SJCRH30 (cell line): ENCODE measurements at regions not wholly inside any gene's neighbourhood (a gene's known extent, or its start where the extent isn't known, plus 50 kb on each side); places are given as distances from the start of the nearest gene placed in this dataset.

Experiments
- DNase-seq, 2 experiments: peaks; one replicate each; pipeline ENCODE4 v3.0.0-alpha.2; 2015 to 2020
- H3K27ac ChIP-seq: fragments of 250-450 bp; sonication (Bioruptor Pico); 2 replicates; pipeline ENCODE4 v1.5.1; 2020; ENCODE audit warnings: mild to moderate bottlenecking, moderate library complexity
- H3K27me3 ChIP-seq: fragments of 250-450 bp; sonication (Bioruptor Pico); 2 replicates; pipeline ENCODE4 v1.5.1; 2020; ENCODE audit warnings: mild to moderate bottlenecking, moderate library complexity
- H3K36me3 ChIP-seq: fragments of 250-450 bp; sonication (Bioruptor Pico); 2 replicates; pipeline ENCODE4 v1.5.1; 2020; ENCODE audit warnings: mild to moderate bottlenecking, moderate library complexity
- H3K4me1 ChIP-seq: fragments of 250-450 bp; sonication (Bioruptor Pico); 2 replicates; pipeline ENCODE4 v1.5.1; 2020; ENCODE audit warnings: mild to moderate bottlenecking, moderate library complexity
- H3K4me3 ChIP-seq: fragments of 250-450 bp; sonication (Bioruptor Pico); 2 replicates; pipeline ENCODE4 v1.5.1; 2020; ENCODE audit warnings: mild to moderate bottlenecking, moderate library complexity
- H3K9me3 ChIP-seq: fragments of 250-450 bp; sonication (Bioruptor Pico); replicated peaks from 2 replicates; pipeline ENCODE4 v1.5.1; 2020; ENCODE audit warnings: mild to moderate bottlenecking, moderate library complexity

DNA sequence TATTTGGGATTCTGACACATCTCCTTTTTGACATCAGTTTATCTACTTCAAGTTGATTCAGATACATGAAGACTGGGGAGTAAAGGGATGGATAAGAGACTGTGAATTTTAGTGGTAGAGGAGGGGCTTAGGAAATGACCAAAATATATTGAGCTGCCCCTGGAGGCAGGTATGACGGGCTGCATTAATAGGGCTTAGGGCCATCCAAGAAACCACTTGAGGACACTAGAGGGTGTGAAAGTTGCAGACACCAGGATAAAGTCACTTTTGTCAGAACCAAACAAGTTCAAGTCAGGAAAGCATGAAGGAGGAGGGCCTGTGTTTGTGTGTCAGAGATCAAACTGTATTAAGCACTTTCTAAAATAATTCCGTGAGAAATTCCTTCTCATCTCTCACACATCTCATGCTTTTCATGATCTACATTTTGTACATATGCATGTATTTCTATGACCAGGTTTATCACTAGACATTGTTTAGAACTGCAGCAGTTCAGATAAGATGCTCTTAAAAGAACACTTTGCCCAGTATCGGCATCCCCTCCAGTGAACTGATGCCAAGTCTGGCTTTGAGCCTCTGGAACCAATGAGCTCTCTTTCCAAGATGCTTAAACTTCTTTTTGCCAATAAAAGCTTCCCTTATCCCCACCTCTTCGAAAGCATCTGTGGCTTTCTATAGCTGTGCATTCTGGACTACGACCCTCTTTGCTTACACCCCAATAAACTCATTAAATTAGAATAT lies 136.9 kb downstream of the SLC38A1 start:
- Histone ChIP-seq H3K27me3 (no peaks in the 10 kb centered on the region), H3K9me3 (no peaks in the 10 kb centered on the region), H3K27ac (no peak overlapping the region), H3K4me3 (no peak overlapping the region), H3K36me3 (no peaks in the 10 kb centered on the region), H3K4me1 (peaks cover 10% of the 10 kb centered on the region; the same call in 1 of the 2 replicates)
- DNase-seq = peak in 1 of 2 experiments; percentile 27

DNA sequence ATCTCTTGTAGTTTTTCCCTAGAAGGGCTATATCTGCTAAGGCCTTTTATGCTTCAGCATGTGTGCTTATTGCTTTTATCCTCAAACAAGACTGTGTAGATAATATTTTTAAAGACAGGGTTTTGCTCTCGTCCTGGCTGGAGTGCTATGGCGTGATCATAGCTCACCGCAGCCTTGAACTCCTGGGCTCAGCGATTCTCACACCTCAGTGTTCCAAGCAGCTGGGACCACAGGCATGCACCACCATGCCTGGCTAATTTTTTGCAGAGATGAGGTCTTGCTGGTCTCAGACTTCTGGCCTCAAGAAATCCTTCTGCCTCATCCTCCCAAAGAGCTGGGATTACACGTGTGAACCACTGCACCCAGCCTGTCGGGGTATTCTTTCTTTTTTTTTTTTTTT lies 137.3 kb upstream of the SCAF11 start:
- Histone ChIP-seq H3K4me1 (peaks cover 17% of the 10 kb centered on the region), H3K27ac (no peak overlapping the region), H3K36me3 (no peaks in the 10 kb centered on the region), H3K27me3 (no peaks in the 10 kb centered on the region), H3K9me3 (no peaks in the 10 kb centered on the region; the same call in 1 of the 2 replicates), H3K4me3 (no peak overlapping the region)
- DNase-seq = no peak

DNA sequence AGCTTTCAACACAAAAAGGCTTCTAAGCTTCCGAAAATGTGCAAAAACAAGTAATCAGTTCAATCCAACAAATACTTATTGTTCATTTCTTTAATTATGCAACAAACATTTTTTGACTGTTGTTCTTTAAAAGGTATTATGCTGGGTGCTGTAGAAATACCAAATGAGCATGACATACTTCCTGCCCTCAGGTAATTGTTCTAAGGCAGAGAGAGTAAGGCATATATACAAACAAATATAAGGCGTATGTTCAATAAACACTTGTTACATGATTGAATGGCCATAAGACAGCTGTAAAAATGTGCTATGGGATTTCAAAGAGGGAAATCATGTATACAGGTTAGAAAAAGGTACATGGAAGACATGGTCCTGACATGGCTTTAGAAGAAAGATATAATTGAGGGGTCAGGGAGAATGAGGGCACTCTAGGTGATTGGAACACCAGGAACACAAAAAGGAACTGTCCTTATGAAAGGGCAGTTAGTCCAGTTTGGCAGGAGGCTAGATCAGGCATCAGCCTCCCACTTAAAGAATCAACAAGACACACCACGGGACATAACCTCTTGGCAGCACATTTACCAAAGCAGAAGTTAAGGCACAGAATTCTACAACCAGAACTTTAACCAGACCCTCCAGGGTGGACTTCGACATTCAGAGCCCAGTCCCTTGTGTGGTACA lies 135.8 kb upstream of the SCAF11 start:
- no peaks in the 10 kb centered on the region for H3K27me3 ChIP-seq
- H3K27ac ChIP-seq = no peak overlapping the region; the same call in 1 of the 2 replicates
- H3K4me1 ChIP-seq = peaks cover 17% of the 10 kb centered on the region
- no peaks in the 10 kb centered on the region; the same call in 1 of the 2 replicates for H3K9me3 ChIP-seq
- no peaks in the 10 kb centered on the region for H3K36me3 ChIP-seq
- H3K4me3 ChIP-seq = peak overlapping the region; percentile 50
- DNase-seq = no peak

DNA sequence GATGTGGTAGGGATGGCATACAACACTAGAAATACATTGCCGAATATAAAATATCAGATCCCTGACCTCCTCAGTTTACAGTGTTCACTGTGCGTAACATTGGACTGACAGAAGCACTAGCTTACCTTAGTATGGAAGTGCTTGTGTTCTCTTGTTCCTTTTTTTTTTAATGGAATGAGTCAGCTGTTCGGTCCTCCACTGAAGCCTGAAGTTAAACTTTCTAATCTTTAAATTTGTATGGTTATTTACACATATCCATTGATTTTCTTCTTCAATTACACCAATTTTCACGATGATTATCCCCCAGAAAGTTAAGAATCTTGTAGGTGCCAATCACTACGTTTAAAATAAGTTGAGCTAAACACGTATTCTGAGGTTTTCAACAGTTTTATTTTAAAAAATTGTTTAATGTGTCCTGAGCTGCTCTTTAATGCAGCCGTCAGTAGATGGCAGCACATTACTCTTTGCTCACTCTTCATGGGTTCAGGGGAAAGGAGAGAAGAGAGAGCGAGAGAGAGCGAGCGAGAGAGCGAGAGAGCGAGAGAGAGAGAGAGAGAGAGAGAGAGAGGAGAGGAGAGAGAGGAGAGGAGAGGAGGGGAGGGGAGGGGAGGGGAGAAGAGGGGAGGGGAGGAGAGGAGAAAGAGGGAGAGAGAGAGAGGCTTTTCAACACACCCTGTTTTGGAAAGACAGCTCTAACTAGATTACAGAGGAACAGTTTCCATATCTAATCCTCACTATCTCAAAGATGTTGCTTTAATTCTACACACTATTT lies 134.7 kb upstream of the SCAF11 start:
- Histone ChIP-seq H3K4me1 (peaks cover 17% of the 10 kb centered on the region), H3K4me3 (peak overlapping the region; percentile 50), H3K9me3 (no peaks in the 10 kb centered on the region; the same call in 1 of the 2 replicates), H3K36me3 (no peaks in the 10 kb centered on the region), H3K27ac (peak overlapping the region; percentile 41), H3K27me3 (no peaks in the 10 kb centered on the region)
- peak; percentile 81 to 94 for DNase-seq

DNA sequence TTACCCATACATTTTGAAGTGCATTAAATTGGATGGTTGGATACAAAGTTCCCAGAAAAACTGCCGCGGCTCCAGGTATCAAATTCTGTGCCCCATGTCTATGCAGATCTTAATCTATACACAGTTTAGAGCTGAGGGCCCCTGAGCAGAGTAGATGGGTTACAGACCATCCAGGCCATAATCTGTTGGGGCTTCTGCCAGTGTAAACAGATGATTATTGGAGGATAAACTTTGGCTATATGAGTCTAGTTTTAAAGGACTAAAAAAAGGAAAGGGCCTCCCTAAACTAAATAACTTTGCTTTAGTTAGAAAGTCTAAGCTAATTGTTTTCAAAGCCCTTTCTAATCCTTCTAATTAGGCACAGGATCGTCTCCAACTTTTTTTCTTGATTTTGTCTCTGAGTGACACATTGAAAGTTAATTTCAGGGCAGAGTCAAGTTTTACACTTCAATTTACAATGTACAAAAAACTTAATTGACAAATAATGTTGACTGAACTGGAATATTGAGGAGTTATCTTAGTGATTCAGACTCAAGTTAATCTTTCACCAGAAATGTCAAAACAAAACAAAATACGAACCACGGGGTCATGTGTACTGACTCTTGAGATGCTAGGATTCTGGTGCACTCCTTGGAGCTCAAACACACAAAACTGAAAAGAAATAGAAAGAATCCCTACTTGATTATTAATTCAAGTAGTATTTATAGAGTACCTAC lies 133.9 kb upstream of the SCAF11 start:
- H3K4me3 ChIP-seq = peak overlapping the region; percentile 50
- no peak overlapping the region; the same call in 1 of the 2 replicates for H3K27ac ChIP-seq
- H3K9me3 ChIP-seq = no peaks in the 10 kb centered on the region; the same call in 1 of the 2 replicates
- H3K36me3 ChIP-seq = no peaks in the 10 kb centered on the region
- H3K27me3 ChIP-seq = no peaks in the 10 kb centered on the region
- peak; percentile 48 to 72 for DNase-seq
- peaks cover 17% of the 10 kb centered on the region for H3K4me1 ChIP-seq

DNA sequence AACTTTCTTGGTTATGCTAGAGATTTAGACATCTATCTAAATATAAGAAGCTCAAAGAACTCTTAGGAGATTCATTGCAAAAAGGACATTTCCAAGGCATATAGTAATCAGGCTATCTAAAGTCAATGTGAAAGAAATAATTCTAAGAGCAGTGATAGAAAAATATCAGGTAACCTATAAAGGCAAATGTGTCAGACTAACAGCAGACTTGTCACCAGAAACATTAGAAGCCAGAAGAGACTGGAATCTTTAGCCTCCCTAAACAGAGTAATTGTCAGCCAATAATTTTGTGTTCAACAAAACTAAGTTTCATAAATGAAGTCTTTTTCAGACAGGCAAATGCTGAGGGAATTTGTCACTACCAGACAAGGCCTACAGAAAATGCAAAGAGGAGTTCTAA lies 122.0 kb upstream of the SCAF11 start:
- Histone ChIP-seq H3K4me1 (peaks cover 5% of the 10 kb centered on the region; the same call in 1 of the 2 replicates), H3K27me3 (no peaks in the 10 kb centered on the region), H3K27ac (no peak overlapping the region), H3K9me3 (peaks cover 13% of the 10 kb centered on the region; the same call in 1 of the 2 replicates), H3K36me3 (no peaks in the 10 kb centered on the region), H3K4me3 (no peak overlapping the region)
- no peak for DNase-seq

DNA sequence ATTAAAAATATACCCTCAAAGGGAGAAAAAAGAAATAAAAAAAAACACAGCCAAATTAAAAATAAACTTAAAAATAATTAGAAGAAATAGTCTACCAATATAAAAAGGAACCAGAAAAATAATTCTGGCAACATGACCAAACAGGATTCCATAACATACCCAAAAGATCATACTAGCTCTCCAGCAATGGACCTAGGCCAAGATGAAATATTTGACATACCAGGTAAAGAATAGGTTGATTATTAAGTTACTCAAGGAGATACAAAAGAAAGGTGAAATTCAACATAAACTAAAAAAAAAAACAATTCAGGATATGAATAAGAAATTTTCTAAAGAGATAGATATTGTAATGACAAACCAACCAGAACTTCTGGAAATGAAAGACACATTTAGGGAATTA lies 121.3 kb upstream of the SCAF11 start:
- no peaks in the 10 kb centered on the region for H3K27me3 ChIP-seq
- DNase-seq = no peak
- H3K4me3 ChIP-seq = no peak overlapping the region
- H3K9me3 ChIP-seq = peaks cover 13% of the 10 kb centered on the region; the same call in 1 of the 2 replicates
- H3K36me3 ChIP-seq = no peaks in the 10 kb centered on the region
- peaks cover 5% of the 10 kb centered on the region; the same call in 1 of the 2 replicates for H3K4me1 ChIP-seq
- no peak overlapping the region for H3K27ac ChIP-seq

DNA sequence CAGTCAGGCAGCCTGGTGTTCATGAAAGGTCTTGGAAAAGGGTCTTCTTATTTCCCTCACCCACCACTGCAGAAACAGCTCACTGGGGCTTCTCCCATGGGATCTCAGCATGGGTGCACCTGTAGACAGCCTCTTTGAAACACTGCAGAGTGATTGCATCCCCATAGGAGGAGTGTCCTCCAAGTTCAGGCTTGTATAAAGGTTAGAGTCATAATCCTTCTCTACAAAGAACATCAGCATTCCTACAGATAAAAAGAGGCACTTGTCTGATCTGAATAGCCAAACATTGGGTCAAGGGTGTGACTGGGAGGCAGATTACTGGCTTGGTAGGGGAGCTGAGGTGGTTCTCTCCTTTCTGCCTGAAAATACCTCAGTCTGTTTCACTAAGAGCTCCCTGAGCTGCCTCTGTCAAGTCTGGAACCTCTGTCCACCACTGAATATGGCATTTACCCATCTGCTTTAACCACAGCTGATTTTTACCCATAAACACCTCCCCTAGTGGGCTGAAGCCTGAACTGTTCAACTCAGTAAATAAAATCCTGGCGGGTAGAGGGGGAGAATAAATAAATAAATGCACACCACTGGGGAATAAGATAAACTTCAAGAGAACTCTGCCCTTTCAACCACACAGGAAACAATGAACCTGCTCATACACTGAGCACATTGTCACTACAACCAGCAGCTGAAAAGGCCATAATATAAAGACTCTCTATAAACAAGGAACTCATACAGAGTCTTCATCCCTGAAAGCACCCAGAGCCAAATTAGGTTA lies 120.7 kb upstream of the SCAF11 start:
- no peak overlapping the region for H3K27ac ChIP-seq
- no peaks in the 10 kb centered on the region for H3K36me3 ChIP-seq
- no peaks in the 10 kb centered on the region for H3K27me3 ChIP-seq
- peak in 1 of 2 experiments; percentile 59 for DNase-seq
- peaks cover 5% of the 10 kb centered on the region; the same call in 1 of the 2 replicates for H3K4me1 ChIP-seq
- H3K4me3 ChIP-seq = no peak overlapping the region
- peaks cover 13% of the 10 kb centered on the region; the same call in 1 of the 2 replicates for H3K9me3 ChIP-seq

DNA sequence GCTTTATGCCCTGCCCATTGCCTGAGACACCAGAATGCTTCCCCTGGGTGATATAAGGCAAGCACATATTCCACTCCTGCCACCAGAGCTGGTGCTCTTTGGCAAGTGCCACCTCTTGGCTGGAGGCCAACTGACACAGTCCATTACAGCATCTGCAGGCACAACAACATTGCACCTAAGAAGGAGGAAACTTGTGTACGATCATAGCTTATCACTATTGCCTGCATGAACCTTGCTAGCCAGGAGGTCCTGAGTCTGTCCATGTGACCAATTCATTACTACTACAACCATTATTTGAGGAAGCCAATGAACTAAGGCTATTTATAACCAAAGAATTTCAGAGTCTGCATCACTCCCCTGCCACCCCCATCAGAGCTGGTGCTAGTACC lies 119.8 kb upstream of the SCAF11 start:
- Histone ChIP-seq H3K27me3 (no peaks in the 10 kb centered on the region), H3K9me3 (peaks cover 13% of the 10 kb centered on the region; the same call in 1 of the 2 replicates), H3K36me3 (no peaks in the 10 kb centered on the region), H3K4me1 (peaks cover 5% of the 10 kb centered on the region; the same call in 1 of the 2 replicates), H3K27ac (no peak overlapping the region), H3K4me3 (no peak overlapping the region)
- no peak for DNase-seq

DNA sequence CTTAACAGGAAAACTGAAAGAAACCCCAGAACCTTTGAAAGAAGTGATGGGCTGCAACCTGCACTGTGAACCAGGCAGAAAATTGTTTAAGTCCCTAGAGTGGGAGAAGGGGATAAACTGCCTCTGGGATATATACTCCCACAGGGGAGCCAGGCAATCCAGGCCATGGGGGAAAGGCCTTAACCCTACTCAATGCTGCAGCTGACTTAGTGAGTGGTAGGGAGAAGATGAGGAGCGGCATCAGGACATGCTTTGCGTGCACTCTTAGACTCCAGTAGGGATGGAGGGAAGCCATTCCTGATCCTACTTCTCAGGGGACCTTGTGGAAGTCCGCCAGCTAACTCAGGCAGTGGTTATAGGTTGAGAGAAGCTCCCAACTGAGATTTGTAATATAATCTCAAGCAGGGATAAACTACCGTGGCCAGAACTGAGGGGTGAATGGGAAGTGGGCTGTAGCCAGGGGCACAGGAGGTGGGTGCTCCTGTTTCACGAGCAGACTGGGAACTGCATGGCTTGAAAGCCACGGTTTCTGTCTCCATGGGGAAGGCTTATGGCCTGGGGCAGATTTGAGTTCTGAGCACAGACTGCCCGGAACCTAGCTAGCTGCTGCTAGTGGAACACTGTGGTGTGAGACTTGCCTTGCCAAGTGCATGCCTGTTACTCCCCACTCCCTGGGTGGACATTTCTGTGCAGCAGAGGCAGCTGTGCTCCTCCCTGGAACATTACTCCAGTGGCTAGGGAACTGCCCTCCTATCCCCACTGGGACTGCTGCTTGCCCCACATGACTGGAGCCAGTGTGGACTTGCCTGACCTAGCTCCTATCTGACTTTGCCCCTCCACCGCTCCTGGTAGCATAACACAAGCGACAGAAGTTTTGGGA lies 119.2 kb upstream of the SCAF11 start:
- DNase-seq = peak; percentile 53 to 78
- peaks cover 5% of the 10 kb centered on the region; the same call in 1 of the 2 replicates for H3K4me1 ChIP-seq

DNA sequence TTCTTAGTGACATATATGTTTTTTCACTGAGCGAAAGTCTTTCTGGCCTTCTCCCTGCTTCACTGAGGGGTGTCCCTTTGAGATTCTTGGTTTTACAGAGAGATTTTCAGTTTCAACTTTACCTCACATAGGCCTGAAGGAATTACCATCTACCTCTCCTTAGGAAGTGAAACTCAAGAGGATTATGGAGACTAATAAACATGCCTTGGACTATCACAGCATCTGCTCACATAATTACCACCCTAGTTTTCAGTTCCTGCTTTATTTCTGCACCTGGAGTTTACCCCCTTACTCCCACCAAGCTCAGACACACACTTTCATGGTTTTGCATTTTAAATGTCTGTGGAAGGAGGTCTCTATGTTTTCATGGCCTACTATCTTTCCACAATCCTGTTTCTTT lies 118.3 kb upstream of the SCAF11 start:
- no peak overlapping the region for H3K4me3 ChIP-seq
- DNase-seq = no peak
- H3K27me3 ChIP-seq = no peaks in the 10 kb centered on the region
- H3K27ac ChIP-seq = no peak overlapping the region
- no peaks in the 10 kb centered on the region for H3K36me3 ChIP-seq
- peaks cover 13% of the 10 kb centered on the region; the same call in 1 of the 2 replicates for H3K9me3 ChIP-seq
- H3K4me1 ChIP-seq = peaks cover 5% of the 10 kb centered on the region; the same call in 1 of the 2 replicates

More for the DNA sequence above, 119.2 kb upstream of the SCAF11 start:
- Histone ChIP-seq H3K9me3 (peaks cover 13% of the 10 kb centered on the region; the same call in 1 of the 2 replicates), H3K4me3 (no peak overlapping the region), H3K27me3 (no peaks in the 10 kb centered on the region), H3K27ac (no peak overlapping the region), H3K36me3 (no peaks in the 10 kb centered on the region)

DNA sequence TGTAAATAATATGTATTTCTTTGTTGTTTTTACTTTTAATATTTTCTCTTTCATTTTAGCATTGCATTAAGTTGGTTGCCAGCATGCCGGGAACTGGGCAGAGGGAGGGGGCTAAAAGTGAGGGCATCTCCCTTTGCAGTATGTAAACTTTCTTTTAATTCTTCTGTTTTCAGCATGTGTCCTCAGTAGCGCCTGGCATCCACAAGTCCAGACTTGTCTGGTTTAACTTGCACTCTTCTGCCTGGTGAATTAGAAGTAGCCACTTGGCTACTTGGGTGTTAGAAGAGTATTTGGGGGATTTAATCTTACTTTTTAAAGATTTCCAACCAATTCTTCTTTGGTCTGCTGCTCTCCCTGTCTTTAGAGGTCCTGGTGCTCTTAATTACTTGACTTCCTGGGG lies 117.2 kb upstream of the SCAF11 start:
- peaks cover 5% of the 10 kb centered on the region; the same call in 1 of the 2 replicates for H3K4me1 ChIP-seq
- no peaks in the 10 kb centered on the region for H3K36me3 ChIP-seq
- peak in 1 of 2 experiments; percentile 13 for DNase-seq
- peaks cover 10% of the 10 kb centered on the region; the same call in 1 of the 2 replicates for H3K9me3 ChIP-seq
- H3K27me3 ChIP-seq = no peaks in the 10 kb centered on the region
- no peak overlapping the region for H3K27ac ChIP-seq
- H3K4me3 ChIP-seq = no peak overlapping the region

DNA sequence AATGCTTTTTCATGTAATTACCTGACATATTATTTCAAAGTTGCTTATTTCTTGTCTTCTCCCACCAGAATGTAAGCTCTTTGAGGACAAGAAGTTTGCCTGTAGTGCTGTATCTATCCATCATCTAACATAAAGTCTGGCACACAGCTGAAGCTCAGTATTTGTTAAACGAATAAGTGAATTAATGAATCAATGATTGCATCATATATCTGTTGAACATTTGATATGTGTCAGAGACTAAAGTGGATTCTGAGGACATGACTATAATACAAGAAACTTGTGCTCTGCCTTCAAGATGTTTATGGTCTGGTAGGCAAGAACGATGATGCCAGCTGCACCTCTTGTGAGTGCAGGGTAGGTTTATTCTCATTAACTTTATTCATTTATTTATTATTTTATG lies 115.4 kb upstream of the SCAF11 start:
- Histone ChIP-seq H3K27me3 (no peaks in the 10 kb centered on the region), H3K36me3 (no peaks in the 10 kb centered on the region), H3K9me3 (peaks cover 4% of the 10 kb centered on the region; the same call in 1 of the 2 replicates), H3K27ac (no peak overlapping the region), H3K4me3 (no peak overlapping the region), H3K4me1 (peaks cover 5% of the 10 kb centered on the region; the same call in 1 of the 2 replicates)
- no peak for DNase-seq
